ENCODE measurements at regions not wholly inside any gene's neighbourhood (a gene's known extent, or its start where the extent isn't known, plus 50 kb on each side); places are given as distances from the start of the nearest gene placed in this dataset.
A peak's percentile ranks its signal among the peaks of the same experiment; 100 is the strongest.
"Not testable (repeated sequence)": the region's sequence is repeated elsewhere in the genome, so short reads cannot be mapped to it uniquely, and the experiment has no call there.

- H3K4me3 Mint-ChIP-seq (ENCODE audit: low read depth) = peak overlapping the region; percentile 62
- H3K36me3 Mint-ChIP-seq (ENCODE audit: insufficient read depth); H3K9me3 Mint-ChIP-seq (ENCODE audit: low read depth); H3K27ac Mint-ChIP-seq; DNase-seq (ENCODE audit: low spot score, unreplicated experiment); H3K27me3 Mint-ChIP-seq: not testable (repeated sequence)
- peaks cover 27% of the 10 kb centered on the region for H3K4me1 Mint-ChIP-seq (ENCODE audit: low read depth)
Observed at GRCh38 chr1:211890091-211890995, 59.8 kb upstream of the LPGAT1 start.

- Mint-ChIP-seq H3K4me3 (ENCODE audit: low read depth) (peak overlapping the region; percentile 73), H3K4me1 (ENCODE audit: low read depth) (peaks cover 21% of the 10 kb centered on the region)
- H3K27ac Mint-ChIP-seq = not testable (repeated sequence)
Observed at GRCh38 chr1:211889307-211890090, 58.9 kb upstream of the LPGAT1 start.

DNA sequence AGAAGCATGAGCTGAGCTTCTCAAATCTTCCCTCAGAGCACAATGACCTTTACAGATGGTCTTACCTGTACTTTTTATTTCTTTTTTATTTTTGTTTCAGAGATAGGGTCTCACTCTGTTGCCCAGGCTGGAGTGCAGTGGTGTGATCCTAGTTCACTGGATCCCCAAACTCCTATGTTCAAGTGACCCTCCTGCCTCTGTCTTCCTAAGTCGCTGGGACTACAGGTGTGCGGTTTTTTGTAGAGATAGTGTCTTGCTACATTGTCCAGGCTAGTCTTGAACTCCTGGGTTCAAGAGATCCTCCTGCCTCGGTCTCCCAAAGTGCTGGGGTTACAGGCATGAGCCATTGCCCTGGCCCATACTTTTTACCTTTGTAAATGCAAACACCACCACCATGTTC lies 56.0 kb upstream of the LPGAT1 start:
- no peak for TF ChIP-seq CTCF (IDR thresholded peaks at IDR 0.05; ENCODE audit: unreplicated experiment)
- H3K27ac Mint-ChIP-seq = no peak overlapping the region
- no peaks in the 10 kb centered on the region for H3K36me3 Mint-ChIP-seq (ENCODE audit: insufficient read depth)

More at GRCh38 chr1:211889307-211890090, 58.9 kb upstream of the LPGAT1 start:
- DNase-seq (ENCODE audit: low spot score, unreplicated experiment) = peak; percentile 41
- H3K36me3 Mint-ChIP-seq (ENCODE audit: insufficient read depth); H3K9me3 Mint-ChIP-seq (ENCODE audit: low read depth); H3K27me3 Mint-ChIP-seq: not testable (repeated sequence)

GRCh38 chr1:211885747-211886522 lies 55.4 kb upstream of the LPGAT1 start:
- no peak for DNase-seq (ENCODE audit: low spot score, unreplicated experiment)
- Mint-ChIP-seq H3K9me3 (ENCODE audit: low read depth) (peaks cover 10% of the 10 kb centered on the region), H3K4me1 (ENCODE audit: low read depth) (peaks cover 16% of the 10 kb centered on the region), H3K4me3 (ENCODE audit: low read depth) (no peak overlapping the region), H3K27ac (peak overlapping the region; percentile 16), H3K36me3 (ENCODE audit: insufficient read depth) (no peaks in the 10 kb centered on the region), H3K27me3 (peaks cover 6% of the 10 kb centered on the region)
- TF ChIP-seq CTCF (IDR thresholded peaks at IDR 0.05; ENCODE audit: unreplicated experiment) = no peak

More for the DNA sequence above, 56.0 kb upstream of the LPGAT1 start:
- peaks cover 6% of the 10 kb centered on the region for H3K27me3 Mint-ChIP-seq
- no peak for DNase-seq (ENCODE audit: low spot score, unreplicated experiment)
- peaks cover 6% of the 10 kb centered on the region for H3K9me3 Mint-ChIP-seq (ENCODE audit: low read depth)
- H3K4me3 Mint-ChIP-seq (ENCODE audit: low read depth) = no peak overlapping the region
- H3K4me1 Mint-ChIP-seq (ENCODE audit: low read depth) = peaks cover 18% of the 10 kb centered on the region

DNA sequence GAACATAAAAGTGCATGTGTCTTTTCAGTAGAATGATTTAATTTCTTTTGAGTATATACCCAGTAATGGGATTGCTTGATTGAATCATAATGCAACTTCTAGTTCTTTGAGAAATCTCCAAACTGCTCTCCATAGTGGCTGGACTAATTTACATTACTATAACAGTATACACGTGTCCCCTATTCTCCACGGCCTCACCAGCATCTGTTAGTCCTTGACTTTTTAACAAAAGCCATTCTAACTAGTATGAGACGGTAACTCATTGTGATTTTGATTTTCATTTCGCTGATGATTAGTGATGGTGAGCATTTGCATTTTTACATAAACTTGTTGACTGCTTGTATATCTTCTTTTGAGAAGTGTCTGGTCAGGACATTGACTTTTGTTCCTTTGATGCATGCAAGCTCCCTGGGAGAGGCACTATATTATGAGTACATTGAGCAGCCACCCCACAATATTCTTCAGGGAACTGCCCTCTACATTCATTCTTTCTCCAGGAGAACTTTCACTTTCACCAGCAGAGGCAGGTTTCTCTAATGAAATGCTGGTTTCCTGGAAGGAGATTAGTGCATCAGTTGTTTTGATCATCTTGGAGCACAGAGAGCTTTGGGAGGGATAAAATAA lies 51.9 kb upstream of the LPGAT1 start:
- Mint-ChIP-seq H3K4me1 (ENCODE audit: low read depth) (peaks cover 10% of the 10 kb centered on the region), H3K36me3 (ENCODE audit: insufficient read depth) (no peaks in the 10 kb centered on the region), H3K9me3 (ENCODE audit: low read depth) (peaks cover 11% of the 10 kb centered on the region), H3K4me3 (ENCODE audit: low read depth) (no peak overlapping the region), H3K27ac (no peak overlapping the region), H3K27me3 (no peaks in the 10 kb centered on the region)
- DNase-seq (ENCODE audit: low spot score, unreplicated experiment) = no peak
- TF ChIP-seq CTCF (IDR thresholded peaks at IDR 0.05; ENCODE audit: unreplicated experiment) = no peak
